Activated naive CD8-positive, alpha-beta T cell treated with anti-CD3 and anti-CD28 coated beads for 36 hours (primary cell): ENCODE measurements at regions not wholly inside any gene's neighbourhood (a gene's known extent, or its start where the extent isn't known, plus 50 kb on each side); places are given as distances from the start of the nearest gene placed in this dataset.
"Not testable (repeated sequence)": the region's sequence is repeated elsewhere in the genome, so short reads cannot be mapped to it uniquely, and the experiment has no call there.

Experiments
- DNase-seq: peaks from one replicate; pipeline ENCODE4 v3.0.0; 2021
- H3K27ac Mint-ChIP-seq: one replicate; pipeline ENCODE4 v1.8.0; 2022; ENCODE audit warnings: mild to moderate bottlenecking, moderate library complexity, mixed read lengths
- H3K27me3 Mint-ChIP-seq: one replicate; pipeline ENCODE4 v1.8.0; 2022; ENCODE audit warnings: mild to moderate bottlenecking, mixed read lengths
- H3K36me3 Mint-ChIP-seq: one replicate; pipeline ENCODE4 v1.8.0; 2021; ENCODE audit warnings: mild to moderate bottlenecking, mixed read lengths
- H3K4me1 Mint-ChIP-seq: one replicate; pipeline ENCODE4 v1.8.0; 2021; ENCODE audit warnings: mixed read lengths
- H3K4me3 Mint-ChIP-seq: one replicate; pipeline ENCODE4 v1.8.0; 2022; ENCODE audit warnings: mild to moderate bottlenecking, moderate library complexity, mixed read lengths
- H3K9me3 Mint-ChIP-seq: one replicate; pipeline ENCODE4 v1.8.0; 2022; ENCODE audit warnings: mixed read lengths

- no peak for DNase-seq
- H3K27ac Mint-ChIP-seq: no peak overlapping the region
- peaks cover 3% of the 10 kb centered on the region for H3K27me3 Mint-ChIP-seq
- no peaks in the 10 kb centered on the region for H3K36me3 Mint-ChIP-seq
- no peak overlapping the region for H3K4me3 Mint-ChIP-seq
- no peaks in the 10 kb centered on the region for H3K9me3 Mint-ChIP-seq
- peaks cover 3% of the 10 kb centered on the region for H3K4me1 Mint-ChIP-seq
Observed at GRCh38 chr5:96120120-96120519, 158.5 kb upstream of the ELL2 start.

GRCh38 chr5:96117771-96118651 is 156.4 kb upstream of the ELL2 start:
- Mint-ChIP-seq H3K27ac (no peak overlapping the region), H3K27me3 (no peaks in the 10 kb centered on the region), H3K4me1 (peaks cover 6% of the 10 kb centered on the region), H3K9me3 (no peaks in the 10 kb centered on the region), H3K4me3 (no peak overlapping the region), H3K36me3 (no peaks in the 10 kb centered on the region)
- DNase-seq: no peak

GRCh38 chr5:96115147-96115807 is 153.6 kb upstream of the ELL2 start:
- Mint-ChIP-seq H3K9me3 (no peaks in the 10 kb centered on the region), H3K36me3 (no peaks in the 10 kb centered on the region), H3K4me1 (peaks cover 6% of the 10 kb centered on the region), H3K27me3 (no peaks in the 10 kb centered on the region), H3K4me3 (no peak overlapping the region), H3K27ac (no peak overlapping the region)
- no peak for DNase-seq

- H3K27ac Mint-ChIP-seq: no peak overlapping the region
- H3K27me3 Mint-ChIP-seq: no peaks in the 10 kb centered on the region
- H3K4me1 Mint-ChIP-seq: peaks cover 6% of the 10 kb centered on the region
- H3K9me3 Mint-ChIP-seq: no peaks in the 10 kb centered on the region
- H3K36me3 Mint-ChIP-seq: no peaks in the 10 kb centered on the region
- DNase-seq: no peak
- no peak overlapping the region for H3K4me3 Mint-ChIP-seq
Observed at GRCh38 chr5:96114736-96115135, 153.1 kb upstream of the ELL2 start.

GRCh38 chr5:96113170-96113939 is 151.7 kb upstream of the ELL2 start:
- DNase-seq: no peak
- Mint-ChIP-seq H3K27me3 (peaks cover 5% of the 10 kb centered on the region), H3K9me3 (no peaks in the 10 kb centered on the region), H3K4me1 (peaks cover 6% of the 10 kb centered on the region), H3K36me3 (no peaks in the 10 kb centered on the region), H3K4me3 (no peak overlapping the region), H3K27ac (no peak overlapping the region)

- Mint-ChIP-seq H3K4me3 (no peak overlapping the region), H3K4me1 (peaks cover 6% of the 10 kb centered on the region), H3K9me3 (no peaks in the 10 kb centered on the region), H3K27me3 (peaks cover 5% of the 10 kb centered on the region), H3K27ac (no peak overlapping the region), H3K36me3 (no peaks in the 10 kb centered on the region)
- no peak for DNase-seq
Observed at GRCh38 chr5:96112703-96113102, 151.1 kb upstream of the ELL2 start.

- Mint-ChIP-seq H3K36me3 (no peaks in the 10 kb centered on the region), H3K9me3 (no peaks in the 10 kb centered on the region), H3K4me1 (peaks cover 6% of the 10 kb centered on the region), H3K4me3 (no peak overlapping the region), H3K27me3 (peaks cover 5% of the 10 kb centered on the region), H3K27ac (no peak overlapping the region)
- DNase-seq: no peak
Observed at GRCh38 chr5:96112123-96112670, 150.5 kb upstream of the ELL2 start.

GRCh38 chr5:96111080-96111756 is 149.6 kb upstream of the ELL2 start:
- DNase-seq: no peak
- Mint-ChIP-seq H3K27me3 (peaks cover 5% of the 10 kb centered on the region), H3K27ac (no peak overlapping the region), H3K4me1 (peaks cover 6% of the 10 kb centered on the region), H3K36me3 (no peaks in the 10 kb centered on the region), H3K4me3 (no peak overlapping the region), H3K9me3 (no peaks in the 10 kb centered on the region)

GRCh38 chr5:96110300-96110699 is 148.6 kb upstream of the ELL2 start:
- no peak for DNase-seq
- Mint-ChIP-seq H3K4me1 (peaks cover 4% of the 10 kb centered on the region), H3K9me3 (peaks cover 5% of the 10 kb centered on the region), H3K27me3 (peaks cover 5% of the 10 kb centered on the region), H3K27ac (no peak overlapping the region), H3K36me3 (peaks cover 3% of the 10 kb centered on the region), H3K4me3 (no peak overlapping the region)

- not testable (repeated sequence) for H3K9me3 Mint-ChIP-seq, DNase-seq, H3K4me1 Mint-ChIP-seq, H3K36me3 Mint-ChIP-seq, H3K27me3 Mint-ChIP-seq, H3K4me3 Mint-ChIP-seq, H3K27ac Mint-ChIP-seq
Observed at GRCh38 chr5:96108629-96109028, 147.0 kb upstream of the ELL2 start.

- H3K27me3 Mint-ChIP-seq, H3K9me3 Mint-ChIP-seq, H3K4me1 Mint-ChIP-seq, H3K36me3 Mint-ChIP-seq, H3K4me3 Mint-ChIP-seq, DNase-seq, H3K27ac Mint-ChIP-seq: not testable (repeated sequence)
Observed at GRCh38 chr5:96103829-96104228, 142.2 kb upstream of the ELL2 start.

- Mint-ChIP-seq H3K27me3 (no peaks in the 10 kb centered on the region), H3K4me1 (no peaks in the 10 kb centered on the region), H3K27ac (no peak overlapping the region), H3K36me3 (peaks cover 3% of the 10 kb centered on the region), H3K9me3 (peaks cover 8% of the 10 kb centered on the region), H3K4me3 (no peak overlapping the region)
- DNase-seq: no peak
Observed at GRCh38 chr5:96101358-96102089, 139.9 kb upstream of the ELL2 start.

GRCh38 chr5:96097488-96097887 is 135.8 kb upstream of the ELL2 start:
- H3K9me3 Mint-ChIP-seq, H3K27me3 Mint-ChIP-seq, DNase-seq, H3K36me3 Mint-ChIP-seq, H3K4me3 Mint-ChIP-seq, H3K4me1 Mint-ChIP-seq, H3K27ac Mint-ChIP-seq: not testable (repeated sequence)

- Mint-ChIP-seq H3K27ac (no peak overlapping the region), H3K9me3 (peaks cover 3% of the 10 kb centered on the region), H3K4me1 (peaks cover 2% of the 10 kb centered on the region), H3K27me3 (no peaks in the 10 kb centered on the region), H3K36me3 (no peaks in the 10 kb centered on the region), H3K4me3 (no peak overlapping the region)
- DNase-seq: no peak
Observed at GRCh38 chr5:96096724-96097123, 135.1 kb upstream of the ELL2 start.
